Stimulated activated naive CD4-positive, alpha-beta T cell treated with Interleukin-2 at 50 U/mL for 16 hours (primary cell): ENCODE measurements at regions not wholly inside any gene's neighbourhood (a gene's known extent, or its start where the extent isn't known, plus 50 kb on each side); places are given as distances from the start of the nearest gene placed in this dataset.

Source experiments
- DNase-seq: peaks from one replicate; lab custom pipeline; 2025; lab: John Stamatoyannopoulos, UW

- no peak for DNase-seq
Observed at GRCh38 chr7:155867734-155868400, 55.6 kb upstream of the SHH start.

- no peak for DNase-seq
Observed at GRCh38 chr7:155867280-155867679, 55.0 kb upstream of the SHH start.

- DNase-seq, result no peak
Observed at GRCh38 chr7:155865830-155866525, 53.7 kb upstream of the SHH start.

- no peak for DNase-seq
Observed at GRCh38 chr7:155864991-155865690, 52.9 kb upstream of the SHH start.

GRCh38 chr7:155864271-155864985, 52.2 kb upstream of the SHH start:
- no peak for DNase-seq

GRCh38 chr7:155863721-155864151, 51.5 kb upstream of the SHH start:
- no peak for DNase-seq

- no peak for DNase-seq
Observed at GRCh38 chr7:155862123-155862892, 50.0 kb upstream of the SHH start.
